AG10803 (cell line): ENCODE measurements at regions not wholly inside any gene's neighbourhood (a gene's known extent, or its start where the extent isn't known, plus 50 kb on each side); places are given as distances from the start of the nearest gene placed in this dataset.

Source experiments
- DNase-seq: peaks from one replicate; pipeline ENCODE4 v3.0.0; 2010; ENCODE audit warnings: low read depth
- H3K4me3 ChIP-seq: 2 replicates; pipeline ENCODE4 v1.5.1; 2011; ENCODE audit warnings: mild to moderate bottlenecking, low read length, control low read depth
- TF ChIP-seq, protein P1 (sequence below): conservative IDR thresholded peaks from 2 replicates; pipeline ENCODE4 v1.5.1; 2011; ENCODE audit warnings: mild to moderate bottlenecking, low read length, control low read depth, inconsistent platforms

DNA sequence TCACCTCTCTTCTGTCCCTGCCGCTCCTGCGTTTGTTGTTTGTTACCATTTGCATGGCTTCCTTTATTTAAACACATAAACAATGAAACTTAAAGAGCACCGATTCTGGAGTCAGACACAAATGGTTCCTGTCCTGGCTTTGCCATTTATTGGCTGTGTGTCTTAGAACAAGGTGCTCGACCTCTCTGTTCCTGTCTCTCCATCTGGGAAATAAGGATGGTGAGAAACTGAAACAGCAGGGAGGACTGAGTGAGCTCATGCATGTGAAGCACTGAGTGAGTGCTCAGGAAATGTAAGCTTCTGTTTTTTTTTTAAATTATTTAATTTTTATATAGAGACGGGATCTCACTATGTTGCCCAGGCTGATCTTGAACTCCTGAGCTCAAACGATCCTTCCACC is 148.2 kb upstream of the WNT4 start:
- DNase-seq: no peak
- no peak overlapping the region for H3K4me3 ChIP-seq
- TF ChIP-seq, protein P1, sequence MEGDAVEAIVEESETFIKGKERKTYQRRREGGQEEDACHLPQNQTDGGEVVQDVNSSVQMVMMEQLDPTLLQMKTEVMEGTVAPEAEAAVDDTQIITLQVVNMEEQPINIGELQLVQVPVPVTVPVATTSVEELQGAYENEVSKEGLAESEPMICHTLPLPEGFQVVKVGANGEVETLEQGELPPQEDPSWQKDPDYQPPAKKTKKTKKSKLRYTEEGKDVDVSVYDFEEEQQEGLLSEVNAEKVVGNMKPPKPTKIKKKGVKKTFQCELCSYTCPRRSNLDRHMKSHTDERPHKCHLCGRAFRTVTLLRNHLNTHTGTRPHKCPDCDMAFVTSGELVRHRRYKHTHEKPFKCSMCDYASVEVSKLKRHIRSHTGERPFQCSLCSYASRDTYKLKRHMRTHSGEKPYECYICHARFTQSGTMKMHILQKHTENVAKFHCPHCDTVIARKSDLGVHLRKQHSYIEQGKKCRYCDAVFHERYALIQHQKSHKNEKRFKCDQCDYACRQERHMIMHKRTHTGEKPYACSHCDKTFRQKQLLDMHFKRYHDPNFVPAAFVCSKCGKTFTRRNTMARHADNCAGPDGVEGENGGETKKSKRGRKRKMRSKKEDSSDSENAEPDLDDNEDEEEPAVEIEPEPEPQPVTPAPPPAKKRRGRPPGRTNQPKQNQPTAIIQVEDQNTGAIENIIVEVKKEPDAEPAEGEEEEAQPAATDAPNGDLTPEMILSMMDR: no peak

GRCh38 chr1:22291494-22291893 is 148.6 kb upstream of the WNT4 start:
- no peak overlapping the region for H3K4me3 ChIP-seq
- DNase-seq: no peak
- TF ChIP-seq, protein P1: no peak

DNA sequence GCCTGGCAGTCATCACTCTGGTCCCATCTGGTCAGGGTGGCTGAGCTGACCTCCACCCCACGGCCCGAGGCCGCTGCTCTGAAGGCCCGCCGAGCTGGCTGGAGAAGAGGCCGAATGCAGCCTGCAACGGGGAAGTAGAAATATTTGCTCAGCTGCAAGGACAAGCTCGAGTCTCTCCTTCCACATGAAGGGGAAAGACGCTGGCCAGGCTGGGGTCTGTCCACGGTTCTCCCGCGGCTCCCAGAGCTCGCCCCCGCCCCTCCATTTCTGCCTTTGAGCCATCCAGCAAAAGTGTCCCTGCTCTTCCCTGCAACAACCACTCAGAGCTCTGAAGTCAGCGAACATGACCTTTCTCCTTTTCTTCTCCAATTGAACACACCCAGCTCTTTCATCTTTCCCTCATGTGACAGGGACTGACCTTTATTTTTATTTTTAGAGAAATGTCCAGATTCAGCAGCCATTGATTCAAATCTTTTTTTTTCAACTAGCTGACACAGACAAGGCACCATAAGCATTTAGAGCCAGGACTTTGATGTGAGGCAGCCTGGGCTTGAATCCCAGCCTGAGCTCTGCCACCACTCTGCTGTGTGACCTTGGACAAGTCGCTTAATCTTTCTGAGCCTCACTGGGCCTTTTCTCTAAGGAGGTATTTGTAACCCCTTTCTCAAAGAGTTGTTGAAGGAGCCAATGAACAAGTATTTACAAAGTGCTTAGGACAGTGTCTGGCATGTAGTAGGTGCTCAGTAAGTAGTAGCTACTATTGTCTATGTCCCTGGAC is 149.3 kb upstream of the WNT4 start:
- no peak for DNase-seq
- no peak overlapping the region for H3K4me3 ChIP-seq
- TF ChIP-seq, protein P1: no peak

- TF ChIP-seq, protein P1: no peak
These were observed 152.5 kb upstream of the WNT4 start for GRCh38 chr1:22295396-22295795.

DNA sequence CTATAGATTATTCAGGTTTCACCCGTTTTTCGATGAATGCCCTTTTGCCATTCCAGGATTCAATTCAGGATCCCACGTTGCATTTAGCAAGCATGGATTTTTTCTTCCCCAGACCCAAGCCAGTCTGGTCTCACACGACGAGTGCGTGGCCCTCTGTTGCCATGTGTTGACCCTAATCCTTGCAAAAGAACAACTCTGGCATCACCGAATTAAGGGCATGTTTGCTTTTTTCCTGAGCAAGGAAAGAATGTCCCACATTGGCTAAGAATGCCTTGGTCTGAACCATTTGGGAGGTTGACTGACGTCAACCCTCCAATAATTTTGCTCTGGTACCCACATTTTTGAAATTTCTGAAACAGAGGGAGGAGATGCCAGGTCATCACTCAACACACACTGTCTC is 153.0 kb upstream of the WNT4 start:
- no peak overlapping the region for H3K4me3 ChIP-seq
- DNase-seq: no peak
- TF ChIP-seq, protein P1: no peak

More at GRCh38 chr1:22295396-22295795, 152.5 kb upstream of the WNT4 start:
- no peak for DNase-seq
- H3K4me3 ChIP-seq: no peak overlapping the region

- peak; percentile 36 for DNase-seq
- TF ChIP-seq, protein P1: no peak
- H3K4me3 ChIP-seq: no peak overlapping the region
These were observed 154.0 kb upstream of the WNT4 start for GRCh38 chr1:22296701-22297591.
